OCI-LY7 (cell line): ENCODE measurements at regions not wholly inside any gene's neighbourhood (a gene's known extent, or its start where the extent isn't known, plus 50 kb on each side); places are given as distances from the start of the nearest gene placed in this dataset.

ENCODE experiments used
- BruUV-seq: library from RNA; stranded (reverse); fragments of 400-500 nt; replicated peaks from 2 replicates; lab custom pipeline; 2021; lab: Mats Ljungman, UMichigan
- CTCF ChIA-PET: fragments of 300-600 bp; sonication (Branson Sonifier 250); formaldehyde crosslinking; loops from one replicate; lab custom pipeline; 2022; ENCODE audit warnings: antibody characterized with exemption; ENCODE audit not compliant: unreplicated experiment; lab: Charles Lee
- POLR2A ChIA-PET: fragments of 300-600 bp; sonication (Branson Sonifier 250); formaldehyde crosslinking; loops from one replicate; lab custom pipeline; 2022; ENCODE audit warnings: antibody characterized with exemption; lab: Charles Lee
- DNase-seq: peaks from one replicate; pipeline ENCODE4 v3.0.0-alpha.2; 2015; ENCODE audit warnings: low spot score
- H2AFZ ChIP-seq: fragments of 200-600 bp; sonication (generic), shearing (Covaris generic); 2 replicates; pipeline ENCODE4 v1.6.1; 2014; ENCODE audit warnings: mild to moderate bottlenecking, antibody characterized with exemption, low read length, moderate library complexity
- H3K27ac ChIP-seq: fragments of 200-600 bp; sonication (generic); 2 replicates; pipeline ENCODE4 v1.5.1; 2014; ENCODE audit warnings: mixed run types, low read depth, mild to moderate bottlenecking, moderate library complexity, low read length, inconsistent platforms; ENCODE audit not compliant: poor library complexity, severe bottlenecking
- H3K36me3 ChIP-seq: fragments of 200-600 bp; sonication (generic); 2 replicates; pipeline ENCODE4 v1.6.1; 2014; ENCODE audit warnings: mild to moderate bottlenecking, antibody characterized with exemption, low read length, moderate library complexity, mixed read lengths; ENCODE audit not compliant: insufficient read depth
- H3K4me1 ChIP-seq: fragments of 200-600 bp; sonication (generic); 2 replicates; pipeline ENCODE4 v1.5.1; 2014; ENCODE audit warnings: mild to moderate bottlenecking, low read length; ENCODE audit not compliant: insufficient read depth, poor library complexity, severe bottlenecking
- H3K4me2 ChIP-seq: fragments of 200-600 bp; sonication (generic); 2 replicates; pipeline ENCODE4 v1.6.1; 2014; ENCODE audit warnings: mild to moderate bottlenecking, low read length
- H3K4me3 ChIP-seq: fragments of 200-600 bp; sonication (generic); 2 replicates; pipeline ENCODE4 v1.5.1; 2014; ENCODE audit warnings: mild to moderate bottlenecking, low read depth, low read length; ENCODE audit not compliant: poor library complexity, severe bottlenecking
- H3K79me2 ChIP-seq: fragments of 200-600 bp; sonication (generic); 2 replicates; pipeline ENCODE4 v1.6.1; 2016; ENCODE audit warnings: low read depth, mild to moderate bottlenecking, low read length, moderate library complexity, mixed read lengths; ENCODE audit not compliant: insufficient read depth
- H3K9me2 ChIP-seq: fragments of 200-600 bp; sonication (generic); 2 replicates; pipeline ENCODE4 v1.6.1; 2016; ENCODE audit warnings: mild to moderate bottlenecking, low read length, mixed read lengths; ENCODE audit not compliant: insufficient read depth
- H3K9me3 ChIP-seq: fragments of 200-600 bp; sonication (generic); 2 replicates; pipeline ENCODE4 v1.6.1; 2014; ENCODE audit warnings: mild to moderate bottlenecking, mixed run types, low read length, mixed read lengths
- H4K20me1 ChIP-seq: fragments of 200-600 bp; sonication (generic); 2 replicates; pipeline ENCODE4 v1.6.1; 2014; ENCODE audit warnings: mild to moderate bottlenecking, antibody characterized with exemption, low read length, moderate library complexity, mixed read lengths; ENCODE audit not compliant: insufficient read depth
- EZH2phosphoT487 ChIP-seq: fragments of 200-600 bp; sonication (generic); IDR thresholded peaks from 2 replicates; pipeline ENCODE4 v1.6.1; 2018; ENCODE audit warnings: low read depth, borderline replicate concordance, mild to moderate bottlenecking, mixed run types, antibody characterized with exemption, low read length, moderate library complexity, mixed read lengths
- intact Hi-C: fragments of 100-400 bp; cut with micrococcal nuclease; formaldehyde crosslinking; loops from one replicate; pipeline ENCODE4 v1.10.0; 2022; ENCODE audit not compliant: unreplicated experiment
- TF ChIP-seq, protein P1 (sequence below): fragments of 200-600 bp; sonication (generic); conservative IDR thresholded peaks from 2 replicates; pipeline ENCODE4 v1.5.1; 2014; ENCODE audit warnings: mild to moderate bottlenecking, antibody characterized with exemption, low read length, moderate library complexity, mixed read lengths

DNA sequence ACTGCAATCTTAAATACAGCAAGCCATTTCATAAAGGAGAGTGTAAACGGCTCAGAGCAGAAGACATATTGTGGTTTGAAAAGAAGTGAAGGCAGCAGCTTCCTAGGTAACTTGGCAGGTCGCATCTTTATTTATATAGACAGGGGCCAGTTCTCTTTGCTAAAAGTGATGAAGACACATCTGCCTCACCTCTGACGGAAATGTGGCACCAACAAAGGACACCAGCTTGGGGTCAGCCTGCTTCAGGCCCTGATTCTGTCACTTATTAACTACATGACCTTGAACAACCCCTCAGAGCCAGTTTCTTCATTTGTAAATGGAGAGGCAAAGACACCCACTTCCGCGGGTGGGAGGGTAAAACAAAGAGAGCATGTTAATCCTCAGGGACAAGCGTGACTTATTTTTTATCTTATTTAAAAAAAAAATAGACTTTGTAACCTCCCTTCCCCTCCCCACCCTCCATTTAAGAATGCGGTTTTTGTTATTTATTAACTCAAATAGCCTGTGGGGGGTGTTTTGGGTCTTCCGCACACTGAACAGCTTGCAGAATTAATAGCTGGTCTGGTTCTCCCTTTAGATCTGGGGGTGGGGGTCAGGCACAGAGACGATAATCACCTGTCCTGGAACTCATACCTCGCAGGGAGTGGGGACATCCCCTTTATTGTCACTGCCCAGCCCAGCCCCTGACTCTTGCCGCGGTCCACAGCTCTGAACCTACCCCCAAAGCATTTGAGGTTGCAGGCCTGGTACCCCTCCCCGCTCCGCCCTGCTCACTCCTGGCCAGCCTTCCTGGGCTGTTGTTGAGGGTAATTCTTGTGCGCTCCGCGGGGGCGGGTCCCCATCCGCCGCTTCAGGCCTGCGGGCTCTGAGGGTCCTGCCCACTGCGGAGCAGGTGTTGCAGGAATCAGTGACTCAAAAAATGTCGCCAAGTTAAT lies 64.2 kb upstream of the TMEM17 start:
- ChIA-PET CTCF (no interaction called here), POLR2A (no interaction called here)
- Histone ChIP-seq H3K27ac (no peak overlapping the region), H3K9me3 (no peaks in the 10 kb centered on the region), H3K4me3 (no peak overlapping the region), H3K4me1 (no peaks in the 10 kb centered on the region), H2AFZ (no peak overlapping the region), H4K20me1 (no peaks in the 10 kb centered on the region), H3K4me2 (no peak overlapping the region), H3K36me3 (no peaks in the 10 kb centered on the region), H3K79me2 (no peaks in the 10 kb centered on the region), H3K9me2 (no peaks in the 10 kb centered on the region)
- TF ChIP-seq, protein P1, sequence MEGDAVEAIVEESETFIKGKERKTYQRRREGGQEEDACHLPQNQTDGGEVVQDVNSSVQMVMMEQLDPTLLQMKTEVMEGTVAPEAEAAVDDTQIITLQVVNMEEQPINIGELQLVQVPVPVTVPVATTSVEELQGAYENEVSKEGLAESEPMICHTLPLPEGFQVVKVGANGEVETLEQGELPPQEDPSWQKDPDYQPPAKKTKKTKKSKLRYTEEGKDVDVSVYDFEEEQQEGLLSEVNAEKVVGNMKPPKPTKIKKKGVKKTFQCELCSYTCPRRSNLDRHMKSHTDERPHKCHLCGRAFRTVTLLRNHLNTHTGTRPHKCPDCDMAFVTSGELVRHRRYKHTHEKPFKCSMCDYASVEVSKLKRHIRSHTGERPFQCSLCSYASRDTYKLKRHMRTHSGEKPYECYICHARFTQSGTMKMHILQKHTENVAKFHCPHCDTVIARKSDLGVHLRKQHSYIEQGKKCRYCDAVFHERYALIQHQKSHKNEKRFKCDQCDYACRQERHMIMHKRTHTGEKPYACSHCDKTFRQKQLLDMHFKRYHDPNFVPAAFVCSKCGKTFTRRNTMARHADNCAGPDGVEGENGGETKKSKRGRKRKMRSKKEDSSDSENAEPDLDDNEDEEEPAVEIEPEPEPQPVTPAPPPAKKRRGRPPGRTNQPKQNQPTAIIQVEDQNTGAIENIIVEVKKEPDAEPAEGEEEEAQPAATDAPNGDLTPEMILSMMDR = no peak
- TF ChIP-seq EZH2phosphoT487 = no peak
- BruUV-seq = no TSS peak
- no peak for DNase-seq
- intact Hi-C loops = no loop called here

DNA sequence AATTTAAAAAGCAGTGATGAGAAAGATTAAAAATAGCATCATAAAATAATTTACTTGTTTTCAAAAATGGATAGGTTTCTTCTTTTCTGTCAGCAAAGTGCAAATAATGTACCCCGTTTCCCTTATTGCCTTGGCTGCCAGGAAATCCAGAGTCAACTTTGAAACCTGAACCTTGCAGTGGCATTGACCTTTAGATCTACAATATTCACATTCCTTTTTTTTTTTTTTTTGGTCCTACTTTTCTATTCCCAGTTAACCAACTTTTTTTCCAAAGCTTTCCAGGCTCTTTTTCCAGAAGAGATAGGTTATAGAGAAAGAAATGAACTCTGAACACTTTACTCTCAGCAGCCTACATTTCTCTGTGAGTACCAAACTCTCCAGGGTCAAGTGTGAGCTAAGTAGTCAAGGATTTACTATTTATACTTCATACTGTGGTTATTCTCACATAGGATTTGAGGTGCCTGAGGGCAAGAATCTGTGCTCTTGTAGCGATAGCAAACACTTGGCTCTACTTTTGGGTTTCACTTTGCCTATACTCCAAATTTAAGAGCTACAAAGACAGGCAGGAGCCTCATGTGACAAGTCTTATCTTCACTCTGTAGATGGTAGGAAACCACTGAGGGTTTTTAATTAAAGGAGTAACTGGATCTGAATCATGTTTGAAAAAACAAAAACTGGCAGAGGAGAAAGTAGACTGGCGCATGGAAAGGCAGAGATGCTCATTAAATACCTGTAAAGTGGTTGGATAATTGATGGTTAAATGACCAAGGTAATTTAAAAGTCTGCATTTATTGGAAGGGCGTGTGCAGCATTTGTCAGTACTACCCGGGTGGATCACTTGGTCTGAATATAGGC lies 63.2 kb upstream of the TMEM17 start:
- POLR2A ChIA-PET = interaction anchor here (0.6 kb wide), 1 partner anchor 11 kb away, joined by 3 read pairs; no protein-coding TSS in a partner anchor
- no peak for DNase-seq
- no peak overlapping the region for H3K4me2 ChIP-seq
- H3K9me2 ChIP-seq = no peaks in the 10 kb centered on the region
- intact Hi-C loops = no loop called here
- CTCF ChIA-PET = no interaction called here
- no peaks in the 10 kb centered on the region for H3K9me3 ChIP-seq
- H3K4me3 ChIP-seq = no peak overlapping the region
- no peak for TF ChIP-seq EZH2phosphoT487
- TF ChIP-seq, protein P1 = no peak
- H2AFZ ChIP-seq = no peak overlapping the region
- BruUV-seq = no TSS peak
- H3K4me1 ChIP-seq = no peaks in the 10 kb centered on the region
- H3K27ac ChIP-seq = no peak overlapping the region
- H3K36me3 ChIP-seq = no peaks in the 10 kb centered on the region
- no peaks in the 10 kb centered on the region for H4K20me1 ChIP-seq
- no peaks in the 10 kb centered on the region for H3K79me2 ChIP-seq
